HG02642 (cell line): ENCODE measurements at regions not wholly inside any gene's neighbourhood (a gene's known extent, or its start where the extent isn't known, plus 50 kb on each side); places are given as distances from the start of the nearest gene placed in this dataset.
A peak's percentile ranks its signal among the peaks of the same experiment; 100 is the strongest.
"Not testable (repeated sequence)": the region's sequence is repeated elsewhere in the genome, so short reads cannot be mapped to it uniquely, and the experiment has no call there.

Experiments used
- ATAC-seq: cut with Tn5 transposase; IDR thresholded peaks from one replicate; pipeline ENCODE4 v1.9.1; 2021; ENCODE audit warnings: mild to moderate bottlenecking; ENCODE audit not compliant: unreplicated experiment, poor library complexity

DNA sequence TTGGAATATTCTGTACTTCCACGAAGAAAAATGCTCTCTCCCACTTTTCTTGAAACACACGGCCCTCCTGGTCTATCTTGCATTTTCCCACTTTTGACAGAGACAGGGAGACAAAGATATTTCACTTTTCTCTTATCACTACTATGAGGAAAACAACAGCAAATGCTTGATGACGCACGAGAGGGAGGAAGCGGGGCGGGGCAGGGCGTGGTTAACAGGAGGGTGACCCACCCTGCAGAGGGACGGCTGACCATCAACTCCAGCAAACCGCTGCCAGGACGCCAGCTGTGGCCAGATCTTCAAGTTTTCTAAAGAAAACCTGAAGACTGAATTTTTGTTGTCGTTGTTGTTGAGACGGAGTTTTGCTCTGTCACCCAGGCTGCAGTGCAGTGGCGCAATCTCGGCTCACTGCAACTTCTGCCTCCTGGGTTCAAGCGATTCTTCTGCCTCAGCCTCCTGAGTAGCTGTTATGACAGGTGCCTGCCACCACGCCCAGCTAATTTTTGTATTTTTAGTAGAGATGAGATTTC, 63.8 kb downstream of the NSUN5 start:
- ATAC-seq, result not testable (repeated sequence)

DNA sequence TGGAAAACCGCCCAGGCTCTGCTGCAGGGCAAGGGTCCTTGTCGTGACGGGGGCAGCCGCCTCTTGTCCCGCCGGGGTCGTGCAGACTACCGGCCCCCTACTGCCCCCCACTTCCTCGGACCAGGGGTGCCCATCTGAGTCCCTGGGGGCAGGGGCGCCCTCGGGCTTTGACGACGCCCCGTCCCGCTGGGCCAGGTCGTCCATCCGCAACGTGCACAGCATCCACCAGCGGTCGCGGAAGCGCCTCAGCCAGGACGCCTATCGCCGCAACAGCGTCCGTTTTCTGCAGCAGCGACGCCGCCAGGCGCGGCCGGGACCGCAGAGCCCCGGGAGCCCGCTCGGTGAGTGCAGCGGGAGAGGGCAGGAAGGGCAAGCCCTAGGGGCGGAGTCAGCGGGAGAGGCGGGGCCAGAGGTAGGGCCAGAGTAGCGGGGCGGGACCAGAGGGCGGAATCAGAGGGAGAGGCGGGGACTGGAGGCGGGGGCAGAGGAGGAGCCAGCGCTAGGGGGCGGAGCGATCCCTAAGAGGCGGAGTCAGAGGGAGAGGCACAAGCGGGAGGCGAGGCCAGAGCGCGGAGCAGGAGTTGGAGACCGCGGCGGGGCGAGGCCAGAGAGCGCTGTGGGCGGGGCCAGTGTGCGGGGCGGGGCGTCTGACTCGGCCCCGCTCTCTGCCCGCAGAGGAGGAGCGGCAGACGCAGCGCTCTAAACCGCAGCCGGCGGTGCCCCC, 73.5 kb downstream of the NSUN5 start:
- peak; percentile 92 for ATAC-seq

GRCh38 chr7:73225745-73226144, 82.9 kb downstream of the NSUN5 start:
- not testable (repeated sequence) for ATAC-seq

DNA sequence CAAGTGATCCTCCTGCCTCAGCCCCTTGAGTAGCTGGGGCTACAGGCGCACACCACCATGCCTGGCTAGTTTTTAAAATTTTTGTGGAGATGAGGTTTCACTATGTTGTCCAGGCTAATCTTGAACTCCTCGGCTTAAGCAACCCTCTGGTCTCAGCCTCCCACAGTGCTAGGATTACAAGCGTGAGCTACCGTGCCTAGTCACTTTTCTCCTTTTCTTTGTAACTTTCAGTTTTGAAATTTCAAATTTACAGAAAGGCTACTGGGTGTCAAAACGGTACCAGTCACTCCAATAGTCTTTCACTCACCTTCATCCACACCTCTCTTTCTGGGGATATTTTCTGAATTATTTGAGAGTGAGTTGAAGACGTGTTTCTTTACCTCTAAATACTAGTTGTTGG, 86.9 kb downstream of the NSUN5 start:
- ATAC-seq, result peak; percentile 45

GRCh38 chr7:73220766-73221370, 87.8 kb downstream of the NSUN5 start:
- ATAC-seq, result peak; percentile 27

DNA sequence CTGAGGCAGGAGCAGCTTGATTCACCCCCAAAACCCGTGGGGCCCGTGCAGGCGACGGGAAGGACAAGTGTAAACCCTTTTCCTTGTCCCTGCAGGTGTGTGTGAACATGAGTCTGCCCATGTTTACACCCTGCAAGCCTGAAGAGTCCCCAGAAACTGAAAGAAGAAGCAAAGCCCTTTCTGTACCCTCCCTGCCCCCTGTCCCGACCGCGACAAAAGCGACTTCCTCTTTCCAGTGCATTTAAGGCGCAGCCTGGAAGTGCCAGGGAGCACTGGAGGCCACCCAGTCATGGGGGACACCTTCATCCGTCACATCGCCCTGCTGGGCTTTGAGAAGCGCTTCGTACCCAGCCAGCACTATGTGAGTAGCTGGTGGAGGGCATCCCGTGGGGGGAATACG, 88.3 kb downstream of the NSUN5 start:
- ATAC-seq, result peak; percentile 81

- not testable (repeated sequence) for ATAC-seq
These were observed 89.8 kb downstream of the NSUN5 start for GRCh38 chr7:73218802-73219201.

- ATAC-seq, result not testable (repeated sequence)
These were observed 92.5 kb downstream of the NSUN5 start for GRCh38 chr7:73216046-73216675.

DNA sequence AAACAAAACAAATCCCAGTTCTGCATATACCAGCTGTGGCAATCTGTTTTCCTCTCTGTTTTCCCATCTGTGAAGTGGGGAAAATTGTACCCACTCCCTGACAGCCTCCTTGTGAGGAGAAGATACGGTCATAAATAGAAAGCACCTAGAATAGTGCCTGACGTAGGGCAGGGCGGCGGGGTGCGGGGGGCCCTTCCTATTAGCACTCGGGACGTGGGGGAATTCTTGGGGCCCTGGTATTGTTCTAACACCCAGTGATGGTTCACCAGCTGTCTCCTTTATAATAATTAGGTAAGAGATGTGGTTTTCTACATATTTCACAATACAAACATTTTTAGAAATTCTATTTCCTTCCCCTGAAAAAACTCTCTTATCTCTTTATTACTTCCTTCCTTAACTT, 93.4 kb downstream of the NSUN5 start:
- not testable (repeated sequence) for ATAC-seq

- ATAC-seq, result not testable (repeated sequence)
These were observed 94.2 kb downstream of the NSUN5 start for GRCh38 chr7:73214471-73214870.

- ATAC-seq, result peak; percentile 38
These were observed 95.5 kb downstream of the NSUN5 start for GRCh38 chr7:73213076-73213475.

- ATAC-seq, result not testable (repeated sequence)
These were observed 103.0 kb downstream of the NSUN5 start for GRCh38 chr7:73205594-73205993.

GRCh38 chr7:73204898-73205297, 103.7 kb downstream of the NSUN5 start:
- not testable (repeated sequence) for ATAC-seq

DNA sequence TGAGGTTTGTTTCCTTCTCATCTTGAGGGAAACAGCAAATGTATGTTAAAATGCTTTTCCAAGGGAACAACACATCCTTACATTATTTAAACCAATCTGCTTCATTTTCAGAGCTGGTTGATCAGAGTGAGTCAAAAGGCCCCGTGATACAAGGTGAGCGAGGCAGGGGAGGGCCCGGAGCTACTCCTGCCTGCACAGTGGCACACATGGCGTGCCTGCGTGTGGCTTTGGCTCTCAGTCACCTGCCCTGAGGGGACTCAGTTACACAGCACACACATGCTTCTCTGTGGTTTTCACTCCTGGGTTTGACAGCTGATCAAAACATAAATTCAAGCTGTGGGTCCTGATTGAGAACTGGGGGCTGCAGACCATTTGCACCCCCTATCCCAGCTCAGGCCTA, 105.3 kb downstream of the NSUN5 start:
- not testable (repeated sequence) for ATAC-seq

- not testable (repeated sequence) for ATAC-seq
These were observed 107.4 kb downstream of the NSUN5 start for GRCh38 chr7:73201264-73201663.

DNA sequence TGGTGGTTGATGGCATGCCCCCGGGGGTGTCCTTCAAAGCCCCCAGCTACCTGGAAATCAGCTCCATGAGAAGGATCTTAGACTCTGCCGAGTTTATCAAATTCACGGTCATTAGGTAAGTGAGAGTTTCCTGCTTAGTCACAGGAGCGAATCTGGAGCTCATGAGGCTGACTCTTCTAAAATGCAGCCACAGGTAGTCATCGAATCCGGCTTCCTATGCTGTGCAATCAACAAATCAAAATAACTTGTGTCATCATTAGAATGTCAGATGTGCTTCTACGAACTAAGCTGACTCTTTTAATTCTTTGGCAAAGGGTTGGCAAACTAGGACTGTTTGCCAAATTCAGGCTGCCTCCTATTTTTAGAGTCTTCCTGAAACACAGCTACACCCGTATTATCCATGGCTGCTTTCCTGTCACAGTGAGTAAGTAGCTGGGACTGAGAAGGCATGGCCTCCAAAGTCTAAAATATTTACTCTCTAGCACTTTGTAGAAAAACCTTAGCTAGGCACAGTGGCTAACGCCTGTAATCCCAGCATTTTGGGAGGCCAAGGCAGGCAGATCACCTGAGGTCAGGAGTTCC, 108.0 kb downstream of the NSUN5 start:
- ATAC-seq, result not testable (repeated sequence)

GRCh38 chr7:73193991-73194390, 108.2 kb upstream of the SPDYE9 start:
- not testable (repeated sequence) for ATAC-seq

DNA sequence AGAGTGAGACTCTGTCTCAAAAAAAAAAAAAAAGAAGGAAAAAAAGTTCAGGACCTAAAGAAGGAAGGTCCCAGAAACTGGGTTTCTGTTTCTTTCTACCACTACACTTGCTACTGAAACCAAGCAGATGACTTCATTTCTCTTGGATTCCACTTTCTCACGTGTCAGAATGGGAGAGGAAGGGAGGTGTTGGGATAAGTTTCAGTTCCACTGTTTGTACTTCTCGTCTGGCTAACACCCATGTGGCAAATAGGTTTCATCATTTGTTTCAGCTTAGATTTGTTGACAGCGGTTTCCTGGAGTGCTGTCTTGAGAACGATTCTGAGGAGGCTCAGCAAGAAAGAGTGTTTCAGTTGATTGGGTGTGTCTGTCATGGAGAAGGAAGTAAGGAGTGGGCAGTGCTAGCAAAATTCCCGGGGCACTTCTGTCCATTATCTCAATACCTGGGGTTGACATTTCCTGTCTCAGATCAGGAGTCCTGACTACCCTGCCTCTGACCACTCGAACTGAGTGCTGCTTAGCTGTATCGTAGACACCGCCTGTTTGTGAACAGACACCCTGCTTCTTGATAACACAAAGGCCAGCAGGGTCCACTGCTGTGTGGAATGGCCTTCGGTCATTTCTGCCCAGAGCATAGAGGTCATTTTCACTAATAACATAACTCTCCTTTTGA, 104.8 kb upstream of the SPDYE9 start:
- ATAC-seq, result not testable (repeated sequence)

- ATAC-seq, result not testable (repeated sequence)
These were observed 102.4 kb upstream of the SPDYE9 start for GRCh38 chr7:73188287-73188686.

DNA sequence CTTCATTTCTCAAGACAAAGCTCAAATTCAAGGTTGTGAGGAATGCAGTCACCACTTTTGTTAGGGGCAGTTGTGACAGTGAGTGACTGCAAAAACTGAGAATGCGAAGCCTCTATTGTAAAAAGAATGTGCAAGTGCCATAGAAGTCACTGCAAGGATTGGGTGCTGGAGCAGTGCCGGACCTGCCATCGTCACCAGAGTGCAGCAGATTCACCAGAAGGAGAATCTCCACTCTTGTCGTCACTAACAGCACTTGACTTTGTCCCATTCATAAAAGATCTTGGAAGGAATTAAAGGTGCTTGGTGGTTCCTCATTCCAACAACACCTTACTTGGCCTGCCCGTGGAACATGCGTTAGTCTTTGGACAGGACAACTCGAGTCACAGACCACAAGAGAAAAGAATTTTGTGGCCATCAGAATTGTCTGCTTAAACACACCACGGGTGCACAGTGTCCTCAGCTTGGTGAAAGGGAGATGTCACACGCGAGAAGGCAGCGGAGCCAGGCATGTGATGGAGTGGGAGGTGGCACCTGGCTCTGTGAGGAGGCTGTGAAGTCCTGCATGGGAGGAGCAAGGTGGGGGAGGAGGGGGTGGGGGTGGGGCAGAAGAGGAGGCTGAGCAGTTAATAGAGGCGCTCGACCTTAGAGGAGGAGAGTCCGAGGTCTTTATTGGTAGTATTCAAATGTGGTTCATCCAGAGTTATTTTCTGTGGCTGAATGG, 100.9 kb upstream of the SPDYE9 start:
- ATAC-seq, result not testable (repeated sequence)
